Hematopoietic multipotent progenitor cell (in vitro differentiated cells): ENCODE measurements at regions not wholly inside any gene's neighbourhood (a gene's known extent, or its start where the extent isn't known, plus 50 kb on each side); places are given as distances from the start of the nearest gene placed in this dataset.

ENCODE experiments used
- DNase-seq, 3 donors: peaks; one replicate each; pipeline ENCODE4 v3.0.0-alpha.2; 2011 to 2015; ENCODE audit warnings: low read depth in 2 of 3, low spot score in 2 of 3

- no peak for DNase-seq
Observed at GRCh38 chr20:12764851-12765250, 243.9 kb upstream of the SPTLC3 start.

GRCh38 chr20:12773936-12774335 is 234.8 kb upstream of the SPTLC3 start:
- DNase-seq: no peak

GRCh38 chr20:12775041-12775440 is 233.7 kb upstream of the SPTLC3 start:
- no peak for DNase-seq

- no peak for DNase-seq
Observed at GRCh38 chr20:12777016-12777415, 231.8 kb upstream of the SPTLC3 start.

- no peak for DNase-seq
Observed at GRCh38 chr20:12786276-12786675, 222.5 kb upstream of the SPTLC3 start.

GRCh38 chr20:12788632-12789299 is 220.0 kb upstream of the SPTLC3 start:
- DNase-seq: no peak

- no peak for DNase-seq
Observed at GRCh38 chr20:12790859-12791258, 217.9 kb upstream of the SPTLC3 start.

GRCh38 chr20:12798286-12798685 is 210.5 kb upstream of the SPTLC3 start:
- no peak for DNase-seq

- no peak for DNase-seq
Observed at GRCh38 chr20:12808006-12808567, 200.7 kb upstream of the SPTLC3 start.

- DNase-seq: no peak
Observed at GRCh38 chr20:12815231-12815768, 193.5 kb upstream of the SPTLC3 start.

GRCh38 chr20:12815778-12816408 is 192.9 kb upstream of the SPTLC3 start:
- no peak for DNase-seq

GRCh38 chr20:12821249-12821648 is 187.5 kb upstream of the SPTLC3 start:
- DNase-seq: no peak

- DNase-seq: no peak
Observed at GRCh38 chr20:12823734-12824133, 185.0 kb upstream of the SPTLC3 start.

GRCh38 chr20:12824328-12825225 is 184.2 kb upstream of the SPTLC3 start:
- no peak for DNase-seq

GRCh38 chr20:12825226-12825595 is 183.6 kb upstream of the SPTLC3 start:
- no peak for DNase-seq

GRCh38 chr20:12827816-12828385 is 180.9 kb upstream of the SPTLC3 start:
- no peak for DNase-seq

- no peak for DNase-seq
Observed at GRCh38 chr20:12829170-12829569, 179.6 kb upstream of the SPTLC3 start.

GRCh38 chr20:12833861-12834260 is 174.9 kb upstream of the SPTLC3 start:
- no peak for DNase-seq

GRCh38 chr20:12835999-12836398 is 172.8 kb upstream of the SPTLC3 start:
- DNase-seq: no peak

- no peak for DNase-seq
Observed at GRCh38 chr20:12837646-12838045, 171.1 kb upstream of the SPTLC3 start.
